ENCODE measurements at regions not wholly inside any gene's neighbourhood (a gene's known extent, or its start where the extent isn't known, plus 50 kb on each side); places are given as distances from the start of the nearest gene placed in this dataset.

DNA sequence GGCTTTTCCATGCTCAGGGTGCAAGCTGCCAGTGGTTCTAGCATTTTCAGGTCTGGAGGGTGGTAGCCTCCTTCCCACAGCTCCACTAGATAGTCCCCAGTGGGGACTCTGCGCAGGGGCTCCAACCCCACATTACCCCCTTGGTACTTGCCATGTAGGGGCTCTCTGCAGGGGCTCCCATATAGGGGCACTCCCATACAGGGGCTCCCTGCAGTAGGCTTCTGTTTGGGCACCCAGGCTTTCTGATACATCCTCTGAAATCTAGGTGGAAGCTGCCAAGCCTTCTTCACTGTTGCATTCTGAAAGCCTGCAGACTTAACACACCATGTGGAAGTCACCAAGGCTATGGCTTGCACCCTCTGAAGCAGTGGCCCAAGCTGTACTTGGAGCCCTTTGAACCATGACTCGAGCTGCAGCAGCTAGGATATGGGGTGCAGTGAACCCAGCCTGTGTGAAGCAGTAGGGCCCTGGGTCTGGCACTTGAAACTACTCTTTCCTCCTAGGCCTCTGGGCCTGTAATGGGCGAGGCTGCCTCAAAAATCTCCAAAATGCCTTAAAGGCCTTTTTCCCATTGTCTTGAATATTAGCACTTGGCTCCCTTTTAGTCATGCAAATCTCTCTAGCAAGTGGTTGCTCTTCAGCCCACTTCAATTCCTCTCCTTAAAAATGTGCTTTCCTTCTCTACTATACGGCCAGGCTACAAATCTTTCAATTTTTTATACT, 96.4 kb downstream of the TPRA1 start:
- TF ChIP-seq, protein P1, sequence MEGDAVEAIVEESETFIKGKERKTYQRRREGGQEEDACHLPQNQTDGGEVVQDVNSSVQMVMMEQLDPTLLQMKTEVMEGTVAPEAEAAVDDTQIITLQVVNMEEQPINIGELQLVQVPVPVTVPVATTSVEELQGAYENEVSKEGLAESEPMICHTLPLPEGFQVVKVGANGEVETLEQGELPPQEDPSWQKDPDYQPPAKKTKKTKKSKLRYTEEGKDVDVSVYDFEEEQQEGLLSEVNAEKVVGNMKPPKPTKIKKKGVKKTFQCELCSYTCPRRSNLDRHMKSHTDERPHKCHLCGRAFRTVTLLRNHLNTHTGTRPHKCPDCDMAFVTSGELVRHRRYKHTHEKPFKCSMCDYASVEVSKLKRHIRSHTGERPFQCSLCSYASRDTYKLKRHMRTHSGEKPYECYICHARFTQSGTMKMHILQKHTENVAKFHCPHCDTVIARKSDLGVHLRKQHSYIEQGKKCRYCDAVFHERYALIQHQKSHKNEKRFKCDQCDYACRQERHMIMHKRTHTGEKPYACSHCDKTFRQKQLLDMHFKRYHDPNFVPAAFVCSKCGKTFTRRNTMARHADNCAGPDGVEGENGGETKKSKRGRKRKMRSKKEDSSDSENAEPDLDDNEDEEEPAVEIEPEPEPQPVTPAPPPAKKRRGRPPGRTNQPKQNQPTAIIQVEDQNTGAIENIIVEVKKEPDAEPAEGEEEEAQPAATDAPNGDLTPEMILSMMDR (IDR thresholded peaks at IDR 0.05; ENCODE audit: poor library complexity, severe bottlenecking): no peak
- no peak for TF ChIP-seq EP300 (conservative IDR thresholded peaks at IDR 0.05; ENCODE audit: poor library complexity, severe bottlenecking)
- TF ChIP-seq, protein P2, sequence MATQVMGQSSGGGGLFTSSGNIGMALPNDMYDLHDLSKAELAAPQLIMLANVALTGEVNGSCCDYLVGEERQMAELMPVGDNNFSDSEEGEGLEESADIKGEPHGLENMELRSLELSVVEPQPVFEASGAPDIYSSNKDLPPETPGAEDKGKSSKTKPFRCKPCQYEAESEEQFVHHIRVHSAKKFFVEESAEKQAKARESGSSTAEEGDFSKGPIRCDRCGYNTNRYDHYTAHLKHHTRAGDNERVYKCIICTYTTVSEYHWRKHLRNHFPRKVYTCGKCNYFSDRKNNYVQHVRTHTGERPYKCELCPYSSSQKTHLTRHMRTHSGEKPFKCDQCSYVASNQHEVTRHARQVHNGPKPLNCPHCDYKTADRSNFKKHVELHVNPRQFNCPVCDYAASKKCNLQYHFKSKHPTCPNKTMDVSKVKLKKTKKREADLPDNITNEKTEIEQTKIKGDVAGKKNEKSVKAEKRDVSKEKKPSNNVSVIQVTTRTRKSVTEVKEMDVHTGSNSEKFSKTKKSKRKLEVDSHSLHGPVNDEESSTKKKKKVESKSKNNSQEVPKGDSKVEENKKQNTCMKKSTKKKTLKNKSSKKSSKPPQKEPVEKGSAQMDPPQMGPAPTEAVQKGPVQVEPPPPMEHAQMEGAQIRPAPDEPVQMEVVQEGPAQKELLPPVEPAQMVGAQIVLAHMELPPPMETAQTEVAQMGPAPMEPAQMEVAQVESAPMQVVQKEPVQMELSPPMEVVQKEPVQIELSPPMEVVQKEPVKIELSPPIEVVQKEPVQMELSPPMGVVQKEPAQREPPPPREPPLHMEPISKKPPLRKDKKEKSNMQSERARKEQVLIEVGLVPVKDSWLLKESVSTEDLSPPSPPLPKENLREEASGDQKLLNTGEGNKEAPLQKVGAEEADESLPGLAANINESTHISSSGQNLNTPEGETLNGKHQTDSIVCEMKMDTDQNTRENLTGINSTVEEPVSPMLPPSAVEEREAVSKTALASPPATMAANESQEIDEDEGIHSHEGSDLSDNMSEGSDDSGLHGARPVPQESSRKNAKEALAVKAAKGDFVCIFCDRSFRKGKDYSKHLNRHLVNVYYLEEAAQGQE (IDR thresholded peaks at IDR 0.05; ENCODE audit: borderline replicate concordance): no peak
- no peak for TF ChIP-seq POLR2AphosphoS5 (IDR thresholded peaks at IDR 0.05)
- no peak for TF ChIP-seq SMC3 (conservative IDR thresholded peaks at IDR 0.05; ENCODE audit: poor library complexity)
- no peak for TF ChIP-seq EZH2 (IDR thresholded peaks at IDR 0.05; ENCODE audit: borderline replicate concordance, insufficient read depth, low read length, poor library complexity, severe bottlenecking)
- no peak for TF ChIP-seq RAD21 (conservative IDR thresholded peaks at IDR 0.05)
- TF ChIP-seq TAF1 (IDR thresholded peaks at IDR 0.05; ENCODE audit: low read depth): no peak

Measured in neural cell (in vitro differentiated cells).